HCT116 (cell line): ENCODE measurements at regions not wholly inside any gene's neighbourhood (a gene's known extent, or its start where the extent isn't known, plus 50 kb on each side); places are given as distances from the start of the nearest gene placed in this dataset.

Experiments
- ELF1 ChIP-seq: IDR thresholded peaks from 2 replicates; pipeline ENCODE4 v1.6.1; 2012; ENCODE audit warnings: low read depth, borderline replicate concordance
- EZH2 ChIP-seq: fragments of 200-600 bp; sonication (generic); IDR thresholded peaks from 2 replicates; pipeline ENCODE4 v1.6.1; 2017; ENCODE audit warnings: antibody characterized with exemption, mixed run types
- POLR2A ChIP-seq: IDR thresholded peaks from 2 replicates; pipeline ENCODE4 v1.7.0; 2011; ENCODE audit warnings: borderline replicate concordance; ENCODE audit not compliant: insufficient read depth, insufficient read length; ENCODE audit errors: extremely low read depth
- POLR2AphosphoS5 ChIP-seq: IDR thresholded peaks from 2 replicates; pipeline ENCODE4 v1.6.1; 2011; ENCODE audit warnings: mild to moderate bottlenecking, low read depth, low read length, moderate library complexity
- RAD21 ChIP-seq: IDR thresholded peaks from 2 replicates; pipeline ENCODE4 v1.6.1; 2012; ENCODE audit warnings: low read depth, mild to moderate bottlenecking
- SP1 ChIP-seq: IDR thresholded peaks from 2 replicates; pipeline ENCODE4 v1.6.1; 2012; ENCODE audit warnings: low read depth
- YY1 ChIP-seq: IDR thresholded peaks from 2 replicates; pipeline ENCODE4 v1.6.1; 2011; ENCODE audit warnings: low read length, low read depth, moderate library complexity, mild to moderate bottlenecking; ENCODE audit not compliant: insufficient replicate concordance; ENCODE audit errors: extremely low read depth
- TF ChIP-seq, protein P1 (sequence below), 3 experiments: fragments of 200-600 bp in 1 of 3; sonication (generic) in 1 of 3; IDR thresholded peaks in 2 of 3; conservative IDR thresholded peaks in 1 of 3; 2 replicates each; pipeline ENCODE4 v1.5.1; 2012 to 2017; ENCODE audit warnings: low read depth in 2 of 3, low read length in 2 of 3, antibody characterized with exemption in 1 of 3, borderline replicate concordance in 1 of 3, control low read depth in 1 of 3, mild to moderate bottlenecking in 1 of 3, mixed read lengths in 1 of 3, mixed run types in 1 of 3, moderate library complexity in 1 of 3; ENCODE audit not compliant: insufficient read depth in 1 of 3
- TF ChIP-seq, protein P2 (sequence below): IDR thresholded peaks from 2 replicates; pipeline ENCODE4 v1.6.1; 2012; ENCODE audit warnings: low read depth

DNA sequence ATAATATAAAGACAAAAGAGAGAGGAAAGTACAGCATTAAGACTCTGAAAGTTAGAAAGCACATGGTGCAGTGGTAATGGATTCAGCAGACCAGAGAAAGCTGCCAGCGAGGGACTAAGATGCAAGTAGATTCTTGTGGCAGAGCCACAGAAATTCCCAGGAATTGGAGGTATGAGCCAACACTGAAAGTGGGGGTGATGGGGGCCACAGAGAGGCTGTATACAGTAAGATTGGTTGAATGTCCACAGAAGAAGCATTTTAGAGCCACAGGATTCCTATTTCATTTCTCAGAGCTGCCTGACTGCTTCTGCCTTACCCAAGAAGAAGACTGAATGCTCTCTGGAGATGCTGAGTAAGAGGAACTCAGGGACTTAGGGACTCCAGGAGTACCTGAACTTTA, 295.0 kb downstream of the LMO7 start:
- TF ChIP-seq, protein P1, sequence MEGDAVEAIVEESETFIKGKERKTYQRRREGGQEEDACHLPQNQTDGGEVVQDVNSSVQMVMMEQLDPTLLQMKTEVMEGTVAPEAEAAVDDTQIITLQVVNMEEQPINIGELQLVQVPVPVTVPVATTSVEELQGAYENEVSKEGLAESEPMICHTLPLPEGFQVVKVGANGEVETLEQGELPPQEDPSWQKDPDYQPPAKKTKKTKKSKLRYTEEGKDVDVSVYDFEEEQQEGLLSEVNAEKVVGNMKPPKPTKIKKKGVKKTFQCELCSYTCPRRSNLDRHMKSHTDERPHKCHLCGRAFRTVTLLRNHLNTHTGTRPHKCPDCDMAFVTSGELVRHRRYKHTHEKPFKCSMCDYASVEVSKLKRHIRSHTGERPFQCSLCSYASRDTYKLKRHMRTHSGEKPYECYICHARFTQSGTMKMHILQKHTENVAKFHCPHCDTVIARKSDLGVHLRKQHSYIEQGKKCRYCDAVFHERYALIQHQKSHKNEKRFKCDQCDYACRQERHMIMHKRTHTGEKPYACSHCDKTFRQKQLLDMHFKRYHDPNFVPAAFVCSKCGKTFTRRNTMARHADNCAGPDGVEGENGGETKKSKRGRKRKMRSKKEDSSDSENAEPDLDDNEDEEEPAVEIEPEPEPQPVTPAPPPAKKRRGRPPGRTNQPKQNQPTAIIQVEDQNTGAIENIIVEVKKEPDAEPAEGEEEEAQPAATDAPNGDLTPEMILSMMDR (IDR thresholded peaks at IDR 0.05 in 2 of 3, conservative IDR thresholded peaks at IDR 0.05 in 1 of 3; ENCODE audit: borderline replicate concordance in 1 of 3, insufficient read depth in 1 of 3, low read depth in 2 of 3, low read length in 2 of 3): no peak
- no peak for TF ChIP-seq SP1
- TF ChIP-seq, protein P2, sequence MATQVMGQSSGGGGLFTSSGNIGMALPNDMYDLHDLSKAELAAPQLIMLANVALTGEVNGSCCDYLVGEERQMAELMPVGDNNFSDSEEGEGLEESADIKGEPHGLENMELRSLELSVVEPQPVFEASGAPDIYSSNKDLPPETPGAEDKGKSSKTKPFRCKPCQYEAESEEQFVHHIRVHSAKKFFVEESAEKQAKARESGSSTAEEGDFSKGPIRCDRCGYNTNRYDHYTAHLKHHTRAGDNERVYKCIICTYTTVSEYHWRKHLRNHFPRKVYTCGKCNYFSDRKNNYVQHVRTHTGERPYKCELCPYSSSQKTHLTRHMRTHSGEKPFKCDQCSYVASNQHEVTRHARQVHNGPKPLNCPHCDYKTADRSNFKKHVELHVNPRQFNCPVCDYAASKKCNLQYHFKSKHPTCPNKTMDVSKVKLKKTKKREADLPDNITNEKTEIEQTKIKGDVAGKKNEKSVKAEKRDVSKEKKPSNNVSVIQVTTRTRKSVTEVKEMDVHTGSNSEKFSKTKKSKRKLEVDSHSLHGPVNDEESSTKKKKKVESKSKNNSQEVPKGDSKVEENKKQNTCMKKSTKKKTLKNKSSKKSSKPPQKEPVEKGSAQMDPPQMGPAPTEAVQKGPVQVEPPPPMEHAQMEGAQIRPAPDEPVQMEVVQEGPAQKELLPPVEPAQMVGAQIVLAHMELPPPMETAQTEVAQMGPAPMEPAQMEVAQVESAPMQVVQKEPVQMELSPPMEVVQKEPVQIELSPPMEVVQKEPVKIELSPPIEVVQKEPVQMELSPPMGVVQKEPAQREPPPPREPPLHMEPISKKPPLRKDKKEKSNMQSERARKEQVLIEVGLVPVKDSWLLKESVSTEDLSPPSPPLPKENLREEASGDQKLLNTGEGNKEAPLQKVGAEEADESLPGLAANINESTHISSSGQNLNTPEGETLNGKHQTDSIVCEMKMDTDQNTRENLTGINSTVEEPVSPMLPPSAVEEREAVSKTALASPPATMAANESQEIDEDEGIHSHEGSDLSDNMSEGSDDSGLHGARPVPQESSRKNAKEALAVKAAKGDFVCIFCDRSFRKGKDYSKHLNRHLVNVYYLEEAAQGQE: no peak
- TF ChIP-seq RAD21: no peak
- no peak for TF ChIP-seq EZH2
- TF ChIP-seq POLR2AphosphoS5: no peak
- no peak for TF ChIP-seq YY1
- TF ChIP-seq POLR2A: no peak
- no peak for TF ChIP-seq ELF1
